ENCODE measurements at regions not wholly inside any gene's neighbourhood (a gene's known extent, or its start where the extent isn't known, plus 50 kb on each side); places are given as distances from the start of the nearest gene placed in this dataset.

DNA sequence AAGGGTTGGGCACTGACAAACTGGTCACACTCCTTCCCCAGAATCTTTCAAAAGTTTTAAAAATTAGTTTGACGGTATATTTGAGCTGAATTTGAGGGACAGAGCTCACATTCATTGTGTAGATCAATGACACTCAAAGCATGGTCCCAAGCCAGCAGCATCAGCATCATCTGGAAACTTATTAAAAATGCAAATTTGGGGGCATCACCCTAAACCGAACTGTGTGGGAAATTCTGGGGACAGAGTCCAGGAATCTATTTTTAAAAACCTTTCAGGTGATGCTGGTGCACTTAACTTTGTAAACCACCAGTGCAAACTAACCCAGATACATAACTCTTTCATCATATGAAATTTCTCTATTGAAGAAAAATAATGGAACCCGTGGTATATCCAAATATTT lies 58.1 kb upstream of the MTAP start:
- Histone ChIP-seq H3F3A (ENCODE audit: low read length, unreplicated experiment) (no peaks in the 10 kb centered on the region), H3K27ac (ENCODE audit: low read length) (no peak overlapping the region), H3K79me2 (ENCODE audit: low read length) (no peaks in the 10 kb centered on the region), H4K20me1 (ENCODE audit: low read length) (no peaks in the 10 kb centered on the region), H3K36me3 (ENCODE audit: low read depth, low read length) (no peaks in the 10 kb centered on the region), H3K9ac (ENCODE audit: low read length) (no peak overlapping the region), H3K4me1 (ENCODE audit: insufficient read depth, low read length) (peaks cover 19% of the 10 kb centered on the region), H3K4me3 (ENCODE audit: low read length) (no peak overlapping the region), H3K9me2 (replicated peaks; ENCODE audit: low read length) (no peaks in the 10 kb centered on the region), H3K27me3 (ENCODE audit: low read length) (no peaks in the 10 kb centered on the region), H3K4me2 (ENCODE audit: low read length) (no peak overlapping the region), H2AFZ (ENCODE audit: low read length) (no peak overlapping the region), H3K9me3 (ENCODE audit: low read length) (no peaks in the 10 kb centered on the region)
- ChIA-PET POLR2A (ENCODE audit: unreplicated experiment) (no interaction called here), CTCF (no interaction called here)
- ATAC-seq (no peak), DNase-seq (no peak)
- intact Hi-C loops (cut with micrococcal nuclease) = no loop called here
- BruUV-seq (replicated peaks) = no TSS peak
- TF ChIP-seq EZH2 (IDR thresholded peaks at IDR 0.05; ENCODE audit: low read length, unreplicated experiment) (no peak), EZH2phosphoT487 (IDR thresholded peaks at IDR 0.05; ENCODE audit: borderline replicate concordance, low read length) (no peak)
- TF ChIP-seq, protein P1, sequence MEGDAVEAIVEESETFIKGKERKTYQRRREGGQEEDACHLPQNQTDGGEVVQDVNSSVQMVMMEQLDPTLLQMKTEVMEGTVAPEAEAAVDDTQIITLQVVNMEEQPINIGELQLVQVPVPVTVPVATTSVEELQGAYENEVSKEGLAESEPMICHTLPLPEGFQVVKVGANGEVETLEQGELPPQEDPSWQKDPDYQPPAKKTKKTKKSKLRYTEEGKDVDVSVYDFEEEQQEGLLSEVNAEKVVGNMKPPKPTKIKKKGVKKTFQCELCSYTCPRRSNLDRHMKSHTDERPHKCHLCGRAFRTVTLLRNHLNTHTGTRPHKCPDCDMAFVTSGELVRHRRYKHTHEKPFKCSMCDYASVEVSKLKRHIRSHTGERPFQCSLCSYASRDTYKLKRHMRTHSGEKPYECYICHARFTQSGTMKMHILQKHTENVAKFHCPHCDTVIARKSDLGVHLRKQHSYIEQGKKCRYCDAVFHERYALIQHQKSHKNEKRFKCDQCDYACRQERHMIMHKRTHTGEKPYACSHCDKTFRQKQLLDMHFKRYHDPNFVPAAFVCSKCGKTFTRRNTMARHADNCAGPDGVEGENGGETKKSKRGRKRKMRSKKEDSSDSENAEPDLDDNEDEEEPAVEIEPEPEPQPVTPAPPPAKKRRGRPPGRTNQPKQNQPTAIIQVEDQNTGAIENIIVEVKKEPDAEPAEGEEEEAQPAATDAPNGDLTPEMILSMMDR (conservative IDR thresholded peaks at IDR 0.05; ENCODE audit: low read depth, low read length) = no peak

DNA sequence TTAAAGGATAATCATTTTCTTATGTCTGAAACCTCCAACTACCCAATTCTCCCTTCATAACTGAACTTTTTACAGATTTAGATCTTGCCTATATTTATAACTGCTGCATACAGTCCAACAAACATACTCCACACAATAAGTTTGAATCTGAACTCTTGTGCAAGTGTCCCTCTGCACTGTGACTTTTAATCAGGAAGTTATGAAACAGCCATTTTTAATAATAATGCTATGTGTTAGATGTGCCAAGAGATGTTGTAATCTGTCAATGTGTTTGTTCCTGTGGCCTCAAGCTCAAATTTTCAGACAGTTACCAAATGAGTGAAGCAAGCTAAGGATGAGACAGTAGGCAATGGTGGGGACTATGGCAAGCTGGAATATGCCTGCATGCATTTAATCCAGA lies 57.6 kb upstream of the MTAP start:
- DNase-seq = no peak
- no peaks in the 10 kb centered on the region for H3F3A ChIP-seq (ENCODE audit: low read length, unreplicated experiment)
- intact Hi-C loops (cut with micrococcal nuclease) = no loop called here
- H3K9ac ChIP-seq (ENCODE audit: low read length) = no peak overlapping the region
- no peak overlapping the region for H3K27ac ChIP-seq (ENCODE audit: low read length)
- peaks cover 19% of the 10 kb centered on the region for H3K4me1 ChIP-seq (ENCODE audit: insufficient read depth, low read length)
- no peak overlapping the region for H3K4me2 ChIP-seq (ENCODE audit: low read length)
- H3K9me2 ChIP-seq (replicated peaks; ENCODE audit: low read length) = no peaks in the 10 kb centered on the region
- no TSS peak for BruUV-seq (replicated peaks)
- H3K4me3 ChIP-seq (ENCODE audit: low read length) = no peak overlapping the region
- no peak for ATAC-seq
- H3K79me2 ChIP-seq (ENCODE audit: low read length) = no peaks in the 10 kb centered on the region
- ChIA-PET POLR2A (ENCODE audit: unreplicated experiment) (no interaction called here), CTCF (no interaction called here)
- H3K9me3 ChIP-seq (ENCODE audit: low read length) = no peaks in the 10 kb centered on the region
- H4K20me1 ChIP-seq (ENCODE audit: low read length) = no peaks in the 10 kb centered on the region
- no peak overlapping the region for H2AFZ ChIP-seq (ENCODE audit: low read length)
- H3K36me3 ChIP-seq (ENCODE audit: low read depth, low read length) = no peaks in the 10 kb centered on the region
- TF ChIP-seq, protein P1 (conservative IDR thresholded peaks at IDR 0.05; ENCODE audit: low read depth, low read length) = no peak
- TF ChIP-seq EZH2phosphoT487 (IDR thresholded peaks at IDR 0.05; ENCODE audit: borderline replicate concordance, low read length) (no peak), EZH2 (IDR thresholded peaks at IDR 0.05; ENCODE audit: low read length, unreplicated experiment) (no peak)
- no peaks in the 10 kb centered on the region for H3K27me3 ChIP-seq (ENCODE audit: low read length)

DNA sequence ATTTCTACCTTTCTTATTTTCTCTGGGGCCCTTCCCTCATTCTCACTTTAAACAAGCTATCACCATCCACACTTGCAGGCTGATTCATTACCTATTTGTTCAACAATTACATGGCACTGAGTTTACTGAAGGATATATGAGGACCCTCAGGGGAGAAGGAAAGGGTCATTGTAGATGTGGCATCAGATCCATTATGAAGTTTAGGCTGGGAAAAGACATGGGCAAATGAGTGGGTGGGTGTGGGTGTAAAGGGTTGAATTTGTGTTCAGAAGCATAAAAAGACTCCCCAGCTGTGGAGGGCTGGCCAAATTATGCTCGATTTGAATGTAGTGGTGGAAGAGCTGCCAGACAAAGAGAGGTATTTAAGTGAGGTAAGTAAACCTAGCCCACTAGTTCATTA lies 55.9 kb upstream of the MTAP start:
- no peaks in the 10 kb centered on the region for H4K20me1 ChIP-seq (ENCODE audit: low read length)
- no peak overlapping the region for H3K4me3 ChIP-seq (ENCODE audit: low read length)
- H3K27me3 ChIP-seq (ENCODE audit: low read length) = no peaks in the 10 kb centered on the region
- no peaks in the 10 kb centered on the region for H3F3A ChIP-seq (ENCODE audit: low read length, unreplicated experiment)
- no peak overlapping the region for H3K9ac ChIP-seq (ENCODE audit: low read length)
- CTCF ChIA-PET = no interaction called here
- TF ChIP-seq, protein P1 (conservative IDR thresholded peaks at IDR 0.05; ENCODE audit: low read depth, low read length) = no peak
- TF ChIP-seq EZH2 (IDR thresholded peaks at IDR 0.05; ENCODE audit: low read length, unreplicated experiment) (no peak), EZH2phosphoT487 (IDR thresholded peaks at IDR 0.05; ENCODE audit: borderline replicate concordance, low read length) (no peak)
- H3K27ac ChIP-seq (ENCODE audit: low read length) = no peak overlapping the region
- no peaks in the 10 kb centered on the region for H3K79me2 ChIP-seq (ENCODE audit: low read length)
- intact Hi-C loops (cut with micrococcal nuclease) = no loop called here
- peaks cover 19% of the 10 kb centered on the region for H3K4me1 ChIP-seq (ENCODE audit: insufficient read depth, low read length)
- ATAC-seq (no peak), DNase-seq (no peak)
- H3K9me3 ChIP-seq (ENCODE audit: low read length) = no peaks in the 10 kb centered on the region
- no TSS peak for BruUV-seq (replicated peaks)
- H3K36me3 ChIP-seq (ENCODE audit: low read depth, low read length) = no peaks in the 10 kb centered on the region
- POLR2A ChIA-PET (ENCODE audit: unreplicated experiment) = no interaction called here
- H3K9me2 ChIP-seq (replicated peaks; ENCODE audit: low read length) = no peaks in the 10 kb centered on the region
- peak overlapping the region; percentile 14; the same call in 1 of the 2 replicates for H3K4me2 ChIP-seq (ENCODE audit: low read length)
- no peak overlapping the region for H2AFZ ChIP-seq (ENCODE audit: low read length)

Data from PC-3 (cell line).